HG02678 (cell line): ENCODE measurements at regions not wholly inside any gene's neighbourhood (a gene's known extent, or its start where the extent isn't known, plus 50 kb on each side); places are given as distances from the start of the nearest gene placed in this dataset.

ENCODE experiments used
- ATAC-seq: cut with Tn5 transposase; IDR thresholded peaks from one replicate; pipeline ENCODE4 v1.9.1; 2021; ENCODE audit warnings: mild to moderate bottlenecking, moderate library complexity; ENCODE audit not compliant: unreplicated experiment

DNA sequence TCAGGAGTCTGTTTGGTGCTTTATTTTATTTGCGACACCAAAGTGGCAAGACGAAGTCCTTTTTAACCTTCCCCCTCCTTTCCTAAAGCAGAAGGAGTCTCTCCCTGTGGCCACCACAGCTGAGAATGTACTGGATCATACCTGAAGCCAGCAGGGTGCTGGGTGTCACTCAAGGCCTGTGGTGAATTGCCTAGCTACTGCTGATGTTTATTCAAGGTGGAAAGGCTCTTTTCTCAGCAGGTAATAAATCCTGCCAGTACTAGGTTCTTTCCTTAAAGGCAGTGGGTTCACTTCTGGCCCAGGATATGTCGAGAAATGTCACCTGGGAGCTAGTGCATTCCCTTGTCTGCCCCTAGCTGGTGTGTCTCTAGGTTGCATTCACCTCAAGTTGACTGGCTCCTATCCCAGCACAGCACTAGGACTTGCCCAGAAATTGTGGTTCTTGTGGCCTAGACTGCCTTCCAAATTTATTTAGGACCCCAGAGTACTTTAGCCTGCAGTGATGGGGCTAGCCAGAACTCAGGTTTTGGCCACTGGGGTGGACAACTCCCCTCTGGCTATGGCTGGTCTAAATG is 60.8 kb upstream of the FAM3C start:
- ATAC-seq: no peak

DNA sequence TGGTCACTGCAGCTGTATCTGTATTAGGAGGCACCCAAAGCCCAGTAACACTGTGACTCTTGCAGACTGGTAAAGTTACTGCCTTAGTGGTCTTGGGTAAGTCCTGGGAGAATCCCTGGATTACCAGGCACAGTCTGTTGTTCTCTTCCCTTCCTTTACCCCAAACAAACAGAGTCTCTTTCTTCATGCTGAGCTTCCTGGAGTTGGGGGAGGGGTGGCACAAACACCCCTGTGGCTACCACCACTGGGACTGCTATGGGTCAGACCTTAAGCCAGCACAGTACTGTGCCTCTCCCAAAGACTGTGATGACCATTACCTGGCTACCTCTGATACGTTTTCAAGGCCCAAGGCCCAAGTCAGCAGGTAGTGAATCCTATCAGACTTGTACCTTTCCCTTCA is 59.9 kb upstream of the FAM3C start:
- no peak for ATAC-seq

DNA sequence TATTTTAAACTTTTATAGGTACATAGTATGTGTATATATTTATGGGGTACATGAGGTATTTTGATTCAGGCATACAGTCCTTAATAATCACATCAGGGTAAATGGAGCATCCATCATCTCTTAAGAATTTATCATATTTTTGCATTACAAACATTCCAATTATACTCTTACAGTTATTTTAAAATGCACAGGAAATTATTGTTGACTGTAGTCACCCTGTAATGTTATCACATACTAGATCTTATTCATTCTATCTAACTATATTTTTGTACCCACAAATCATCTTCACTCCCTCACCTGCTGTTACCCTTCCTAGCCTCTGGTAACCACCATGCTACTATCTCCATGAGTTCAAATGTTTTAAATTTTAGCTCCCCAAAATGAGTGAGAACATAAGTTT is 56.3 kb upstream of the FAM3C start:
- ATAC-seq: no peak

DNA sequence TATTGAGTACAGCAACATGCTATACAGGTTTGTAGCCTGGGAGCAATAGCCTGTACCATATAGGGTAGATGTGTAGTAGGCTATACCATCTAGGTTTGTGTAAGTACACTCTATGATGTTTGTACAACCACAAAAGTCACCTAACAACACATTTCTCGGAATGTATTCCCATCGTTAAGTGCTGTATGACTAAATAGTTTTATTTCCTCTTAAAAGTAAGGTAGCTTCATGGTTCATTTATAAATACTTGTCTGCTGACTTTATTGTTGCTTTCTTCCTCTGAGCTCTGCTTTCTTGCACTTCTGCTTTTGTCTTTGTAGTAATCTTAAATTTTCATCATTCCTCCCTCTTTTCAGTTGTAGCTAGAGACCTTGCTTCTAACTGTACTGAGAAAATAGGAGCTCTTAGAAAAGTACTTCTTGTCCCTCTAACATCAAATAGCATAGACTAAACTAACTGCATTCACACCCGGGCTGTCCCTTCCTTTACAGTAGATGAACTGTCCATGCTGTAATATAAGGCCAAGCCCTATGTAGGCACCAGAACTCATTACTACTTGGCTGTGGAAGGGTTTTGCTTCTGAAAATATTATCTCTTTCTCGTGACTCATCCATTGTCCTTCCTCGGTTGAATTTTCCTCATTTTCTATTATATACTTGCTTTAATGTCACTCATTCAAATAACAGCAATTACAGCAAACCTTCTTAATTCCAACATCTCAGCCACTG is 55.4 kb upstream of the FAM3C start:
- no peak for ATAC-seq

DNA sequence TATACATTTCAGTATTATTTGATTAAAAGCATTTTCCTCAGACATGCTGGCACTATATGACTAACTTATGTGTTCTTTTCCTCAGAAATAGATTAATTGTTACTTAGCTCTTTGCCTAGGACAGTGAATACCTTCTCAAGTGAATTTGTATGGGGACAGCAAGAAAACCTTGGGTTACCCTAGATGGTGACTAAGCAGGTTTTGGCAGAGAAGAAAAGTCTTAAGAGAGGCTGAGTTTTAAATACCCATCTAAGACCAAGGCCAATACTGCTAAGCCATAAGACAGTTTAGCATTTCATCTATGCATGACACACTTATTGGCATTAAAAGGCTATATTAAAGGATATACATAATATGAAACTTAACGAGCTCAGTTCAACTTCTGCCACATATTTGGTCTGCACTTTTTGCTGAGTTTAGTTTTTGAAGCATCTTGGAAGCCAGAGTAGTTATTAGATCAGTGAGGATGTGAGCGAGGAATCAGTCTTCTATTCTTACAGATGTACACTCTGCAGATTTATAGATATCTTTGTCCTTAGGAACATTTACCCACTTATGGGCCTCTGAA is 54.6 kb upstream of the FAM3C start:
- ATAC-seq: no peak

DNA sequence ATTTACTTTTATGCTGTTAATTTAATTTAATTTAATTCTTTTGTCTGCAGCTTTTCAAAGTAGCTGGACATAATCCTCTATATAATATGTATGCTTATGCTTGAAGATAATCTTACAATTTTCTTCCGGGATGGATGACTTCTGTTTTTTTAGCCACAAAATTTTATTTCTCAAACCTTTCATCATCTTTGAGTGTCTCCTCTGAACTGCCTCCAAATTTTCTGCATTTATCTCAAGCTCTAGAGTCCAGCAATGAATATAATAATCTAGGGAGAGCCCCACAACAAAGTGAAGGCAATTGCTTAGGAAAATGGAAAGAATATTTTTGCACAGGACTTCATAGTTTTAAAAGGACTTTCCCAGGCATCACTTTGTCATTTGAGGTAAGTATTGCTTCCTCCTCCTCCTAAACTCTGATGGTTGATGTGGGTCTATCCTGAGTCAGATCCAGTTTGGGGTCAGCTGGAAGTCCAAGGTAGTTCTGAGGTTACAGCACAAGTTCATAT is 53.7 kb upstream of the FAM3C start:
- ATAC-seq: no peak

DNA sequence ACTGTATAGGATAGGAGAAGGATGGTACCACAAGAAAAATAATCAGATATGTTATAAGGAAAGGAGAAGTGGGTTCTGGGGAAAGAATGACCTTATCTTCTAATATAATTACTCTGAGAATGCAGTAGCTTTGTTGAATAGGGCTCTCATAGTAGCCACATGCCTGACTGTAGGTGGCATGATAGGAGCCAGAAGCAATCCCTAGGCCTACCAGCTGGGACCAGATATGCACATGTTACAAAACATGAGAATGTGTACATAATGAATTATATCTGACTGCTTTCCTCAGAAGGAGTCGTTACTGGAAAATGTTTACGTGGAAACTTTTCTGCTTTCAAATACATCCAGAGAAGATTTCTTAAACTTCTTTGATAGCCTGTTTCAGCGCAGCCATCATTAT is 53.2 kb upstream of the FAM3C start:
- ATAC-seq: no peak

DNA sequence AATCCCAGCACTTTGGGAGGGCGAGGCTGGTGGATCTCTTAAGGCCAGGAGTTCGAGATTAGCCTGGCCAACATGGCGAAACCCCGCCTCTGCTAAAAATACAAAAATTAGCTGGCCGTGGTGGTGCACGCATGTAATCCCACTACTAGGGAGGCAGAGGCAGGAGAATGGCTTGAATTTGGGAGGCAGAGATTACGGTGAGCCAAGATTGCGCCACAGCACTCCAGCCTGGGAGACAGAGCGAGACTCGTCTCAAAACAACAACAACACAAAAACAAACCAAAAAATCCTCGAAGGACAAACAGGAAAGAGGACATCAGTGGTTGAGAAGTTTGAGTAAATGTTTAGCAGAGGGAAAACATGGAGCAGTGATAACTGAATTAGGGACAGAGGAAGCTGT is 52.3 kb upstream of the FAM3C start:
- ATAC-seq: no peak

DNA sequence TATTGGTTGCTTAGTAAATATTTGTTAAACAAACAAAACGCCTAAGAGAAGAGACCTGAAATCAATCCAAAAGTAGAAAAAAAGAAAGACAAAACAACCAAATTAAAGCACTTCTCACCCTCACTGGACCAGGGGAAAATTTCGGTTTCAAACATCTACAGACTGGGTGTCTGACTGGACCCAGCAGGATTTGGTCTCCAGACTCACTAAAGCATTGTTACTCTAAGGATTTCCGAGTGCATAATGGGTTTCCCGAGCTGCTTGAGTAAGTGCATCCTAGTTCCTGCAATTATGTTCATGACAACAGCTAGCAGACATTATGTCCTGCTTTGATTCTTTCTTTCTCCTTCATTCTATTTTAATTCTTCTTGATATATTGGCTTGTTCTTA is 51.8 kb upstream of the FAM3C start:
- no peak for ATAC-seq

DNA sequence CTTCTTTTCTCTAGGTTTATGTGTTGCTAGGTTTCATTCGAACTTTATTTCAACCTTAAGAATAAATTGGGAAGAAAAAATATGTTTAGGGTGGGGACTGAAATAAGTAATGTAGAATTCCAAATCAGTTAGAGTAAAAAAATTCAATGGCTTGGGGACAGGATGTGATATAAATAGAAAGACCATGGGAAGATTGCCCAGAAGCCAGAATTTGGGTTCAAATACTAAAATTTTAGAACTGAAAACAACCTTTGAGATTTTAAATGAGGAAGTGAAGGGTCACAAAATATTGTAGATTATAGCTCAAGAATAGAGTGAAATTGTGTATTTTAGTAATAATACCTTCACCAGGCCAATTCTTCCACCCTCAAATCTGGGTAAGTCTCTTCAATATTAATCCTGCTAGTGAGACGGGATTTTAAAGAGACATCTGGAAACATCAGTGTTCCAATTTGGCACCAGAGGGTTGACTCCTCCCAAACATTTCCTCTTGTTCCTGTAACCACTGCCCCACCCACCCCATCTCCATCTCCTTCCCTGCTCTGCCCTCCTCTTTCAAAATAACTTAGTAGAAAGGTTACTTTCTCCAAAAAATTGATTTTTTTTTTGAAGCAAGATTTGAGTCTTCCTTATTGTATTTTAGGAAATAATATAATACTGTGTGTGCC is 51.3 kb upstream of the FAM3C start:
- no peak for ATAC-seq

DNA sequence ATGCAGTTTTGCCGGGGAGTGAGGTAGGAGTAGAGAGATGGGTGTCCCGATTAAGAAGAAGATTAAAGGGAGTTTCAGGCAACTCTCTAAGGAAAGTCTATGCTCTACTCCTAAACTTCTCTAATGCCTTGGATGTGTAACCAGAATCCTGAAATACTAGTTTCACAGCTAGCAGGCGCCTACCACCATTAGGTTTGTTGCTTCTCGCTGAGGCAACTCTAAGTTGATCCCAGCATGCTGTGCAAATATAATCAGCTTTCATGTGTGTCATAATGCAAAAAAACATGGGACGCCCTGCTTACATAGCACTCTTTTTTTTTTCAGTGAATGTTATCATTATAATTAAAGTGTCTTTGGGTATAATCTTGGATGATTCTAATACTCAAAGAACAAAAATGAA is 50.4 kb upstream of the FAM3C start:
- ATAC-seq: no peak
